ENCODE measurements at regions not wholly inside any gene's neighbourhood (a gene's known extent, or its start where the extent isn't known, plus 50 kb on each side); places are given as distances from the start of the nearest gene placed in this dataset.

GRCh38 chr9:1154739-1155138 is 104.6 kb downstream of the DMRT2 start:
- H3K36me3 ChIP-seq (ENCODE audit: insufficient read depth, low read length), result no peaks in the 10 kb centered on the region
- BruUV-seq (replicated peaks), result no TSS peak
- H3K4me3 ChIP-seq (ENCODE audit: low read depth, low read length, poor library complexity, severe bottlenecking), result no peak overlapping the region
- no peaks in the 10 kb centered on the region for H3K4me1 ChIP-seq (ENCODE audit: insufficient read depth, low read length, poor library complexity, severe bottlenecking)
- DNase-seq (ENCODE audit: low spot score), result no peak
- H3K9me3 ChIP-seq (ENCODE audit: low read length), result no peaks in the 10 kb centered on the region
- H3K27ac ChIP-seq (ENCODE audit: low read depth, low read length, poor library complexity, severe bottlenecking), result no peak overlapping the region
- no peak for TF ChIP-seq CTCF (conservative IDR thresholded peaks at IDR 0.05; ENCODE audit: low read length)
- TF ChIP-seq EZH2phosphoT487 (IDR thresholded peaks at IDR 0.05; ENCODE audit: borderline replicate concordance, low read depth, low read length), result no peak
- intact Hi-C loops (cut with micrococcal nuclease; ENCODE audit: unreplicated experiment), result no loop called here
- no peaks in the 10 kb centered on the region for H4K20me1 ChIP-seq (ENCODE audit: insufficient read depth, low read length)
- CTCF ChIA-PET (ENCODE audit: unreplicated experiment), result no interaction called here
- H2AFZ ChIP-seq (ENCODE audit: low read length), result no peak overlapping the region
- POLR2A ChIA-PET, result no interaction called here
- H3K79me2 ChIP-seq (ENCODE audit: insufficient read depth, low read depth, low read length), result no peaks in the 10 kb centered on the region
- no peak overlapping the region for H3K4me2 ChIP-seq (ENCODE audit: low read length)
- H3K9me2 ChIP-seq (ENCODE audit: insufficient read depth, low read length), result no peaks in the 10 kb centered on the region

GRCh38 chr9:1155602-1156001 is 105.4 kb downstream of the DMRT2 start:
- Histone ChIP-seq H4K20me1 (ENCODE audit: insufficient read depth, low read length) (no peaks in the 10 kb centered on the region), H3K9me2 (ENCODE audit: insufficient read depth, low read length) (no peaks in the 10 kb centered on the region), H3K9me3 (ENCODE audit: low read length) (no peaks in the 10 kb centered on the region), H2AFZ (ENCODE audit: low read length) (no peak overlapping the region), H3K4me2 (ENCODE audit: low read length) (no peak overlapping the region), H3K4me3 (ENCODE audit: low read depth, low read length, poor library complexity, severe bottlenecking) (no peak overlapping the region), H3K36me3 (ENCODE audit: insufficient read depth, low read length) (no peaks in the 10 kb centered on the region), H3K79me2 (ENCODE audit: insufficient read depth, low read depth, low read length) (no peaks in the 10 kb centered on the region), H3K27ac (ENCODE audit: low read depth, low read length, poor library complexity, severe bottlenecking) (no peak overlapping the region), H3K4me1 (ENCODE audit: insufficient read depth, low read length, poor library complexity, severe bottlenecking) (no peaks in the 10 kb centered on the region)
- ChIA-PET CTCF (ENCODE audit: unreplicated experiment) (no interaction called here), POLR2A (no interaction called here)
- no peak for TF ChIP-seq EZH2phosphoT487 (IDR thresholded peaks at IDR 0.05; ENCODE audit: borderline replicate concordance, low read depth, low read length)
- TF ChIP-seq CTCF (conservative IDR thresholded peaks at IDR 0.05; ENCODE audit: low read length), result no peak
- no peak for DNase-seq (ENCODE audit: low spot score)
- BruUV-seq (replicated peaks), result no TSS peak
- intact Hi-C loops (cut with micrococcal nuclease; ENCODE audit: unreplicated experiment), result no loop called here

- ChIA-PET CTCF (ENCODE audit: unreplicated experiment) (no interaction called here), POLR2A (interaction anchor here (0.7 kb wide), 1 partner anchor 91 kb away, joined by 3 read pairs; no protein-coding TSS in a partner anchor)
- BruUV-seq (replicated peaks), result no TSS peak
- Histone ChIP-seq H3K9me3 (ENCODE audit: low read length) (no peaks in the 10 kb centered on the region), H2AFZ (ENCODE audit: low read length) (no peak overlapping the region), H4K20me1 (ENCODE audit: insufficient read depth, low read length) (no peaks in the 10 kb centered on the region), H3K9me2 (ENCODE audit: insufficient read depth, low read length) (no peaks in the 10 kb centered on the region), H3K4me1 (ENCODE audit: insufficient read depth, low read length, poor library complexity, severe bottlenecking) (no peaks in the 10 kb centered on the region), H3K4me2 (ENCODE audit: low read length) (no peak overlapping the region), H3K4me3 (ENCODE audit: low read depth, low read length, poor library complexity, severe bottlenecking) (no peak overlapping the region), H3K79me2 (ENCODE audit: insufficient read depth, low read depth, low read length) (no peaks in the 10 kb centered on the region), H3K36me3 (ENCODE audit: insufficient read depth, low read length) (no peaks in the 10 kb centered on the region), H3K27ac (ENCODE audit: low read depth, low read length, poor library complexity, severe bottlenecking) (no peak overlapping the region)
- intact Hi-C loops (cut with micrococcal nuclease; ENCODE audit: unreplicated experiment), result no loop called here
- TF ChIP-seq CTCF (conservative IDR thresholded peaks at IDR 0.05; ENCODE audit: low read length) (no peak), EZH2phosphoT487 (IDR thresholded peaks at IDR 0.05; ENCODE audit: borderline replicate concordance, low read depth, low read length) (no peak)
- no peak for DNase-seq (ENCODE audit: low spot score)
Observed at GRCh38 chr9:1156794-1157550, 106.8 kb downstream of the DMRT2 start.

All from OCI-LY7 (cell line).